Neuronal stem cell (in vitro differentiated cells): ENCODE measurements at regions not wholly inside any gene's neighbourhood (a gene's known extent, or its start where the extent isn't known, plus 50 kb on each side); places are given as distances from the start of the nearest gene placed in this dataset.

Experiments
- DNase-seq: peaks from one replicate; pipeline ENCODE4 v3.0.0-alpha.2; 2013; ENCODE audit warnings: low spot score
- H2AFZ ChIP-seq: one replicate; pipeline ENCODE4 v1.6.1; 2013; ENCODE audit warnings: mild to moderate bottlenecking, low read length, inconsistent platforms
- H2AK5ac ChIP-seq: 2 replicates; pipeline ENCODE4 v1.6.1; 2013; ENCODE audit warnings: low read depth, mild to moderate bottlenecking, inconsistent platforms, low read length, moderate library complexity, mixed read lengths
- H2BK120ac ChIP-seq: 2 replicates; pipeline ENCODE4 v1.6.1; 2013; ENCODE audit warnings: low read depth, mild to moderate bottlenecking, inconsistent platforms, low read length, moderate library complexity, mixed read lengths
- H2BK12ac ChIP-seq: one replicate; pipeline ENCODE4 v1.6.1; 2013; ENCODE audit warnings: low read length, inconsistent platforms
- H2BK15ac ChIP-seq: 2 replicates; pipeline ENCODE4 v1.6.1; 2013; ENCODE audit warnings: mild to moderate bottlenecking, low read length, inconsistent platforms, mixed read lengths
- H2BK5ac ChIP-seq: one replicate; pipeline ENCODE4 v1.6.1; 2013; ENCODE audit warnings: inconsistent platforms, mild to moderate bottlenecking, low read length, moderate library complexity
- H3K14ac ChIP-seq: one replicate; pipeline ENCODE4 v1.6.1; 2013; ENCODE audit warnings: low read length, inconsistent platforms
- H3K18ac ChIP-seq: 2 replicates; pipeline ENCODE4 v1.6.1; 2013; ENCODE audit warnings: low read length, inconsistent platforms
- H3K23ac ChIP-seq: 2 replicates; pipeline ENCODE4 v1.6.1; 2013; ENCODE audit warnings: low read depth, mild to moderate bottlenecking, mixed read lengths, low read length, inconsistent platforms; ENCODE audit not compliant: poor library complexity
- H3K27ac ChIP-seq: replicated peaks from 3 replicates; pipeline ENCODE4 v1.5.1; 2013; ENCODE audit warnings: low read length, inconsistent platforms
- H3K27me3 ChIP-seq, 3 experiments: 2 replicates each; pipeline ENCODE4 v1.6.1; 2013; ENCODE audit warnings: low read length in 3 of 3, mild to moderate bottlenecking in 2 of 3, inconsistent platforms in 1 of 3, low read depth in 1 of 3, mixed read lengths in 1 of 3, moderate library complexity in 1 of 3; ENCODE audit not compliant: control insufficient read depth in 3 of 3, insufficient read depth in 3 of 3
- H3K36me3 ChIP-seq, 2 donors: replicated peaks in 1 of 2; 2 replicates each; pipeline ENCODE4 v1.6.1; 2013; ENCODE audit warnings: low read length in 2 of 2; ENCODE audit not compliant: control insufficient read depth in 2 of 2, insufficient read depth in 2 of 2
- H3K4ac ChIP-seq: 2 replicates; pipeline ENCODE4 v1.6.1; 2013; ENCODE audit warnings: inconsistent platforms, mild to moderate bottlenecking, low read length, moderate library complexity
- H3K4me1 ChIP-seq, 2 donors: 1 replicate in 1 of 2; 2 replicates in 1 of 2; pipeline ENCODE4 v1.6.1; 2013; ENCODE audit warnings: low read length in 2 of 2, low read depth in 1 of 2; ENCODE audit not compliant: control insufficient read depth in 2 of 2, insufficient read depth in 1 of 2
- H3K4me2 ChIP-seq: one replicate; pipeline ENCODE4 v1.6.1; 2013; ENCODE audit warnings: mild to moderate bottlenecking, low read length, inconsistent platforms; ENCODE audit not compliant: insufficient read depth, poor library complexity, severe bottlenecking
- H3K4me3 ChIP-seq, 2 donors: 2 replicates each; pipeline ENCODE4 v1.5.1; 2013; ENCODE audit warnings: low read length in 2 of 2, mild to moderate bottlenecking in 2 of 2, inconsistent platforms in 1 of 2, moderate library complexity in 1 of 2
- H3K79me1 ChIP-seq: one replicate; pipeline ENCODE4 v1.6.1; 2013; ENCODE audit warnings: low read depth, mild to moderate bottlenecking, inconsistent platforms, low read length, moderate library complexity
- H3K9ac ChIP-seq: one replicate; pipeline ENCODE4 v1.6.1; 2013; ENCODE audit warnings: mild to moderate bottlenecking, low read depth, low read length, inconsistent platforms; ENCODE audit not compliant: poor library complexity
- H3K9me3 ChIP-seq, 2 donors: replicated peaks in 1 of 2; 2 replicates each; pipeline versions ENCODE3 to v1.6.1; 2013; ENCODE audit warnings: low read length in 2 of 2, mild to moderate bottlenecking in 2 of 2, inconsistent platforms in 1 of 2, low read depth in 1 of 2, mixed read lengths in 1 of 2, moderate library complexity in 1 of 2; ENCODE audit not compliant: control insufficient read depth in 2 of 2, insufficient read depth in 1 of 2
- H4K8ac ChIP-seq: one replicate; pipeline ENCODE4 v1.6.1; 2013; ENCODE audit warnings: low read depth, mild to moderate bottlenecking, inconsistent platforms, low read length, moderate library complexity
- H4K91ac ChIP-seq: one replicate; pipeline ENCODE4 v1.6.1; 2013; ENCODE audit warnings: low read length, low read depth, mild to moderate bottlenecking, inconsistent platforms; ENCODE audit not compliant: poor library complexity
- WGBS, 2 donors: extraction: QIAGEN DNeasy Blood & Tissue Kit; methylation state at CpG; one replicate each; pipeline ENCODE4 v1.1.7; 2013; ENCODE audit warnings: missing lambda C conversion rate in 2 of 2, mixed read lengths in 1 of 2; ENCODE audit not compliant: insufficient read length in 2 of 2, insufficient replicate concordance in 1 of 2; ENCODE audit errors: extremely low coverage in 2 of 2; 5-methylcytosine and 5-hydroxymethylcytosine counted together

DNA sequence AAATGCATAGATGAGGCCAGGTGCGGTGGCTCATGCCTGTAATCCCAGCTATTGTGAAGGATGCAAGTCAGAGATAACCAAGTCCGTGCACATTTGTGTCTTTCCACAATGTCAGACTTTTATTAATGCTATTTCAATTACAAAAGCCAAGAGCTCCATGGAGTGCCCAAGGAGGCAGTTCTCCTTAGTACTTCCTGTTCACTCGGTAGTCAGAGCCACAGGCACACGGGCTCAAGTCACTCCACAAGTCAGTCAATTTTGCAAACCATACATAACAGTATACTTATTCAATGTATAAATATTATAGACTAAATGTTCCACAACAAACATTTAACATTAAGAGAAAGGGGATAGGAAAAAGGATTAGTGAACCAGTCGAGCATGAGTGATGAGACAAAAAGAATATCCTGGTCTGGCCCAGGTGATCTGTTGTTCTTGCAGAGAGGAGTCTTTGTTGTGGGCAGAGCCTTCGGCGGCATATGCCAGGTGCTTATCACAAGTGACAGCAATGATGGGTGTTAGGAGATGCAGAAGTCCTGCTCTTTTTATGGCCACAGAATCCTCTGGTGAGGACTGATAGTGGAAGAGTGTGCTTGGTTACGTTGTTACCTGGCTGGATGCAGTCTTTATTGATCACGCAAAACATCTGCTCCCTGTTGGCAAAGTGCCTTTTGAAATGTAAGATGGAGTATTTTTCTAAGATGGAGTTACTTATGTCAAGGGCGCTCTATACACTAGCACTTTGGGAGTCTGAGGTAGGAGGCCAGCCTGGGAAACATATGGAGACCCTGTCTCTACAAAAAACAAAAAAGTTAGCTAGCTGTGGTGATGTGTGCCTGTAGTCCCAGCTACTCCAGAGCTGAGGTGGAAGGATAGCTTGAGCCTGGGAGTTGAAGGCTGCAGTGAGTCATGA is 167.0 kb upstream of the FBXL17 start:
- DNase-seq = no peak
- Histone ChIP-seq H3K18ac (no peak overlapping the region), H3K4me1 (no peaks in the 10 kb centered on the region), H3K14ac (no peak overlapping the region), H4K8ac (no peak overlapping the region), H3K27ac (no peak overlapping the region), H2AK5ac (no peak overlapping the region), H3K9me3 (no peaks in the 10 kb centered on the region), H3K4ac (no peak overlapping the region), H2BK15ac (no peak overlapping the region), H2BK5ac (no peak overlapping the region), H2BK12ac (no peak overlapping the region), H3K27me3 (no peaks in the 10 kb centered on the region), H4K91ac (no peak overlapping the region), H3K36me3 (no peaks in the 10 kb centered on the region), H2BK120ac (no peak overlapping the region), H3K79me1 (no peaks in the 10 kb centered on the region), H2AFZ (no peak overlapping the region), H3K4me3 (no peak overlapping the region), H3K4me2 (no peak overlapping the region), H3K9ac (no peak overlapping the region), H3K23ac (no peak overlapping the region)
- WGBS, 2 donors = no CpG with 5 or more reads among the region's 10 CpGs

GRCh38 chr5:108546939-108547338 is 165.0 kb upstream of the FBXL17 start:
- no peak overlapping the region for H2BK12ac ChIP-seq
- no peak overlapping the region for H3K4me2 ChIP-seq
- H3K4me1 ChIP-seq = no peaks in the 10 kb centered on the region
- H3K9me3 ChIP-seq = no peaks in the 10 kb centered on the region
- H2BK5ac ChIP-seq = no peak overlapping the region
- no peak overlapping the region for H3K4me3 ChIP-seq
- no peak overlapping the region for H3K4ac ChIP-seq
- H3K14ac ChIP-seq = no peak overlapping the region
- H3K18ac ChIP-seq = no peak overlapping the region
- H2BK15ac ChIP-seq = no peak overlapping the region
- no peaks in the 10 kb centered on the region for H3K36me3 ChIP-seq
- H4K91ac ChIP-seq = no peak overlapping the region
- H3K27ac ChIP-seq = no peak overlapping the region
- WGBS, 2 donors = no CpG with 5 or more reads among the region's 6 CpGs
- no peak overlapping the region for H3K23ac ChIP-seq
- no peaks in the 10 kb centered on the region for H3K27me3 ChIP-seq
- H4K8ac ChIP-seq = no peak overlapping the region
- no peaks in the 10 kb centered on the region for H3K79me1 ChIP-seq
- H3K9ac ChIP-seq = no peak overlapping the region
- no peak overlapping the region for H2AFZ ChIP-seq
- H2BK120ac ChIP-seq = no peak overlapping the region
- H2AK5ac ChIP-seq = no peak overlapping the region
- no peak for DNase-seq

DNA sequence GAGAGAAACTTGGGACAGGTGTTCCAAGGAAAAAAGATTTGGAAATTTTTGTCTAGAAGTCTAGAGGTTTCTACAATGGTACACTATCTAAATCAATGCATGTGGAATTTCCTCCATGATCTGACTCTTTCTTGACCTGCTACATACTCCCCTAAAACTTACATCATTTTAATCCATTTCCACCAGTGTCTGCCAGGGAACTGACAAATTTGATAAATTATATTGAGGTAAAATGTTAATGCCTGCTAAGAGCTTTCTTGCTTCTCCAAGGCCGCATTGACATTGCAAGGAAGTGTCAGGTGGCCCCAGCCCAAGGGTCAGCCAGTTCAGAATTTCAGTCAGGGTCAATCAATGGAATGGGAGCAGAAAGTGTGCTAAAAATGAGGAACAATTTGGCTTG is 163.4 kb upstream of the FBXL17 start:
- Histone ChIP-seq H2BK12ac (no peak overlapping the region), H3K14ac (no peak overlapping the region), H3K4me2 (no peak overlapping the region), H3K79me1 (no peaks in the 10 kb centered on the region), H2AFZ (no peak overlapping the region), H3K36me3 (no peaks in the 10 kb centered on the region), H2BK120ac (no peak overlapping the region), H3K9ac (no peak overlapping the region), H3K9me3 (no peaks in the 10 kb centered on the region), H3K4me1 (no peaks in the 10 kb centered on the region), H3K23ac (no peak overlapping the region), H3K18ac (no peak overlapping the region), H3K27ac (no peak overlapping the region), H3K4ac (no peak overlapping the region), H4K91ac (no peak overlapping the region), H3K27me3 (no peaks in the 10 kb centered on the region), H2BK5ac (no peak overlapping the region), H4K8ac (no peak overlapping the region), H2AK5ac (no peak overlapping the region), H3K4me3 (no peak overlapping the region), H2BK15ac (no peak overlapping the region)
- no CpG with 5 or more reads among the region's 1 CpG for WGBS, 2 donors
- no peak for DNase-seq

GRCh38 chr5:108543486-108543885 is 161.6 kb upstream of the FBXL17 start:
- no peak overlapping the region for H3K23ac ChIP-seq
- H4K8ac ChIP-seq = no peak overlapping the region
- no CpG with 5 or more reads among the region's 1 CpG for WGBS, 2 donors
- no peak overlapping the region for H2BK5ac ChIP-seq
- no peaks in the 10 kb centered on the region for H3K4me1 ChIP-seq
- H3K9ac ChIP-seq = no peak overlapping the region
- peak overlapping the region; percentile 43 for H2AFZ ChIP-seq
- H2BK15ac ChIP-seq = no peak overlapping the region
- H3K79me1 ChIP-seq = no peaks in the 10 kb centered on the region
- no peak overlapping the region for H2BK120ac ChIP-seq
- H3K4ac ChIP-seq = no peak overlapping the region
- no peak overlapping the region for H3K18ac ChIP-seq
- no peak overlapping the region for H4K91ac ChIP-seq
- no peak overlapping the region for H3K4me2 ChIP-seq
- no peak overlapping the region for H3K27ac ChIP-seq
- H2AK5ac ChIP-seq = no peak overlapping the region
- H3K4me3 ChIP-seq = no peak overlapping the region
- H3K27me3 ChIP-seq = no peaks in the 10 kb centered on the region
- H2BK12ac ChIP-seq = no peak overlapping the region
- no peaks in the 10 kb centered on the region for H3K36me3 ChIP-seq
- no peak for DNase-seq
- H3K9me3 ChIP-seq = no peaks in the 10 kb centered on the region
- no peak overlapping the region for H3K14ac ChIP-seq
